SK-N-SH treated with all-trans-retinoic acid at 6 μM for 48 hours (cell line): ENCODE measurements at regions not wholly inside any gene's neighbourhood (a gene's known extent, or its start where the extent isn't known, plus 50 kb on each side); places are given as distances from the start of the nearest gene placed in this dataset.

Experiments used
- ATAC-seq: fragments of 200-7000 bp; cut with Tn5 transposase; 3 replicates; pipeline ENCODE4 v1.9.1; 2020; ENCODE audit warnings: mild to moderate bottlenecking, moderate library complexity
- ARNTL ChIP-seq: fragments of 450-650 bp; formaldehyde crosslinking; IDR thresholded peaks from 2 replicates; pipeline ENCODE4 v1.5.0; 2020; ENCODE audit warnings: low read depth, mild to moderate bottlenecking, moderate library complexity, borderline replicate concordance
- BACH2 ChIP-seq: fragments of 250-450 bp; sonication (Bioruptor Pico); IDR thresholded peaks from 2 replicates; pipeline ENCODE4 v1.9.0; 2021; ENCODE audit warnings: mild to moderate bottlenecking, borderline replicate concordance
- CSDC2 ChIP-seq: fragments of 250-450 bp; sonication (Bioruptor Pico); IDR thresholded peaks from 2 replicates; pipeline ENCODE4 v1.5.0; 2020; ENCODE audit warnings: mild to moderate bottlenecking, moderate library complexity
- ESRRG ChIP-seq: fragments of 250-450 bp; sonication (Bioruptor Pico); IDR thresholded peaks from 2 replicates; pipeline ENCODE4 v1.6.1; 2021; ENCODE audit warnings: mild to moderate bottlenecking
- ISL1 ChIP-seq: fragments of 250-450 bp; sonication (Bioruptor Pico); IDR thresholded peaks from 2 replicates; pipeline ENCODE4 v2.1.2; 2022; ENCODE audit warnings: mild to moderate bottlenecking, moderate library complexity
- OSR1 ChIP-seq: fragments of 250-450 bp; sonication (Bioruptor Pico); IDR thresholded peaks from 2 replicates; pipeline ENCODE4 v1.8.0; 2022; ENCODE audit warnings: moderate library complexity, mild to moderate bottlenecking, inconsistent platforms
- PPARA ChIP-seq: fragments of 250-450 bp; sonication (Bioruptor Pico); IDR thresholded peaks from 2 replicates; pipeline ENCODE4 v1.5.0; 2020; ENCODE audit warnings: mild to moderate bottlenecking, borderline replicate concordance
- RARB ChIP-seq: fragments of 250-450 bp; sonication (Bioruptor Pico); IDR thresholded peaks from 2 replicates; pipeline ENCODE4 v1.8.0; 2021; ENCODE audit warnings: mild to moderate bottlenecking, moderate library complexity
- SNAI2 ChIP-seq: fragments of 250-450 bp; sonication (Bioruptor Pico); IDR thresholded peaks from 2 replicates; pipeline ENCODE4 v1.5.0; 2020; ENCODE audit warnings: mild to moderate bottlenecking, moderate library complexity
- TCF4 ChIP-seq: fragments of 250-450 bp; sonication (Bioruptor Pico); IDR thresholded peaks from 2 replicates; pipeline ENCODE4 v1.8.0; 2021; ENCODE audit warnings: mild to moderate bottlenecking, moderate library complexity, borderline replicate concordance
- TOX ChIP-seq: fragments of 250-450 bp; sonication (Bioruptor Pico); IDR thresholded peaks from 2 replicates; pipeline ENCODE4 v1.8.0; 2021; ENCODE audit warnings: mild to moderate bottlenecking, moderate library complexity, borderline replicate concordance
- ZC3H10 ChIP-seq: fragments of 250-450 bp; sonication (Bioruptor Pico); IDR thresholded peaks from 2 replicates; pipeline ENCODE4 v1.5.1; 2021; ENCODE audit warnings: mild to moderate bottlenecking, moderate library complexity
- ZFP3 ChIP-seq: fragments of 250-450 bp; sonication (Bioruptor Pico); IDR thresholded peaks from 2 replicates; pipeline ENCODE4 v1.5.0; 2020; ENCODE audit warnings: mild to moderate bottlenecking, moderate library complexity
- ZFP30 ChIP-seq: fragments of 450-650 bp; formaldehyde crosslinking; IDR thresholded peaks from 2 replicates; pipeline ENCODE4 v1.5.0; 2022; ENCODE audit warnings: mild to moderate bottlenecking, moderate library complexity
- ZNF565 ChIP-seq: fragments of 450-650 bp; formaldehyde crosslinking; conservative IDR thresholded peaks from 2 replicates; pipeline ENCODE4 v1.5.0; 2020; ENCODE audit warnings: low read depth, mild to moderate bottlenecking, moderate library complexity
- ZNF70 ChIP-seq: fragments of 450-650 bp; formaldehyde crosslinking; IDR thresholded peaks from 2 replicates; pipeline ENCODE4 v1.5.0; 2020; ENCODE audit warnings: mild to moderate bottlenecking, moderate library complexity
- ZNF8 ChIP-seq: fragments of 450-650 bp; formaldehyde crosslinking; IDR thresholded peaks from 2 replicates; pipeline ENCODE4 v1.5.0; 2020; ENCODE audit warnings: mild to moderate bottlenecking, moderate library complexity
- TF ChIP-seq, protein P1 (sequence below): fragments of 250-450 bp; sonication (Bioruptor Pico); IDR thresholded peaks from 2 replicates; pipeline ENCODE4 v1.5.0; 2020; ENCODE audit warnings: mild to moderate bottlenecking, moderate library complexity
- TF ChIP-seq, protein P2 (sequence below): fragments of 250-450 bp; sonication (Bioruptor Pico); IDR thresholded peaks from 2 replicates; pipeline ENCODE4 v1.5.1; 2020; ENCODE audit warnings: low read depth, mild to moderate bottlenecking, moderate library complexity
- TF ChIP-seq, protein P3 (sequence below): fragments of 250-450 bp; sonication (Bioruptor Pico); IDR thresholded peaks from 2 replicates; pipeline ENCODE4 v1.8.0; 2021; ENCODE audit warnings: low read depth, mild to moderate bottlenecking, moderate library complexity, borderline replicate concordance

DNA sequence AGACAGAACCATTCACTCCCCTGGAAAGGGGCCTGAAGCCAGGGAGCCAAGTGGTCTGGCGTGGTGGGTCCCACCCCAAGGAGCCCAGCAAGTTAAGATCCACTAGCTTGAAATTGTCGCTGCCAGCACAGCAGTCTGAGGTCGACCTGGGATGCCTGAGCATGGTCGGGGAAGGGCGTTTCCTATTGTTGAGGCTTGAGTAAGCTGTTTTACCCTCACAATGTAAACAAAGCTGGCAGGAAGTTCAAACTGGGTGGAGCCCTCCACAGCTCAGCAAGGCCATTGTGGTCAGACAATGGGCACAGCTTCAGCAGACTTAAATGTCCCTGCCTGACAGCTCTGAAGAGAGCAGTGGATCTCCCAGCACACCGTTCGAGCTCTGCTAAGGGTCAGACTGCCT lies 195.6 kb upstream of the DACH1 start:
- no peak for ATAC-seq
- no peak for TF ChIP-seq OSR1 (CRISPR knock-in tag)
- TF ChIP-seq, protein P1, sequence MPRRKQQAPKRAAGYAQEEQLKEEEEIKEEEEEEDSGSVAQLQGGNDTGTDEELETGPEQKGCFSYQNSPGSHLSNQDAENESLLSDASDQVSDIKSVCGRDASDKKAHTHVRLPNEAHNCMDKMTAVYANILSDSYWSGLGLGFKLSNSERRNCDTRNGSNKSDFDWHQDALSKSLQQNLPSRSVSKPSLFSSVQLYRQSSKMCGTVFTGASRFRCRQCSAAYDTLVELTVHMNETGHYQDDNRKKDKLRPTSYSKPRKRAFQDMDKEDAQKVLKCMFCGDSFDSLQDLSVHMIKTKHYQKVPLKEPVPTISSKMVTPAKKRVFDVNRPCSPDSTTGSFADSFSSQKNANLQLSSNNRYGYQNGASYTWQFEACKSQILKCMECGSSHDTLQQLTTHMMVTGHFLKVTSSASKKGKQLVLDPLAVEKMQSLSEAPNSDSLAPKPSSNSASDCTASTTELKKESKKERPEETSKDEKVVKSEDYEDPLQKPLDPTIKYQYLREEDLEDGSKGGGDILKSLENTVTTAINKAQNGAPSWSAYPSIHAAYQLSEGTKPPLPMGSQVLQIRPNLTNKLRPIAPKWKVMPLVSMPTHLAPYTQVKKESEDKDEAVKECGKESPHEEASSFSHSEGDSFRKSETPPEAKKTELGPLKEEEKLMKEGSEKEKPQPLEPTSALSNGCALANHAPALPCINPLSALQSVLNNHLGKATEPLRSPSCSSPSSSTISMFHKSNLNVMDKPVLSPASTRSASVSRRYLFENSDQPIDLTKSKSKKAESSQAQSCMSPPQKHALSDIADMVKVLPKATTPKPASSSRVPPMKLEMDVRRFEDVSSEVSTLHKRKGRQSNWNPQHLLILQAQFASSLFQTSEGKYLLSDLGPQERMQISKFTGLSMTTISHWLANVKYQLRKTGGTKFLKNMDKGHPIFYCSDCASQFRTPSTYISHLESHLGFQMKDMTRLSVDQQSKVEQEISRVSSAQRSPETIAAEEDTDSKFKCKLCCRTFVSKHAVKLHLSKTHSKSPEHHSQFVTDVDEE (CRISPR knock-in tag), result no peak
- no peak for TF ChIP-seq PPARA (CRISPR knock-in tag)
- no peak for TF ChIP-seq SNAI2 (CRISPR knock-in tag)
- TF ChIP-seq, protein P2, sequence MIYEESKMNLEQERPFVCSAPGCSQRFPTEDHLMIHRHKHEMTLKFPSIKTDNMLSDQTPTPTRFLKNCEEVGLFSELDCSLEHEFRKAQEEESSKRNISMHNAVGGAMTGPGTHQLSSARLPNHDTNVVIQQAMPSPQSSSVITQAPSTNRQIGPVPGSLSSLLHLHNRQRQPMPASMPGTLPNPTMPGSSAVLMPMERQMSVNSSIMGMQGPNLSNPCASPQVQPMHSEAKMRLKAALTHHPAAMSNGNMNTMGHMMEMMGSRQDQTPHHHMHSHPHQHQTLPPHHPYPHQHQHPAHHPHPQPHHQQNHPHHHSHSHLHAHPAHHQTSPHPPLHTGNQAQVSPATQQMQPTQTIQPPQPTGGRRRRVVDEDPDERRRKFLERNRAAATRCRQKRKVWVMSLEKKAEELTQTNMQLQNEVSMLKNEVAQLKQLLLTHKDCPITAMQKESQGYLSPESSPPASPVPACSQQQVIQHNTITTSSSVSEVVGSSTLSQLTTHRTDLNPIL (CRISPR knock-in tag), result no peak
- no peak for TF ChIP-seq ZFP3 (CRISPR knock-in tag)
- no peak for TF ChIP-seq TCF4 (CRISPR knock-in tag)
- TF ChIP-seq, protein P3, sequence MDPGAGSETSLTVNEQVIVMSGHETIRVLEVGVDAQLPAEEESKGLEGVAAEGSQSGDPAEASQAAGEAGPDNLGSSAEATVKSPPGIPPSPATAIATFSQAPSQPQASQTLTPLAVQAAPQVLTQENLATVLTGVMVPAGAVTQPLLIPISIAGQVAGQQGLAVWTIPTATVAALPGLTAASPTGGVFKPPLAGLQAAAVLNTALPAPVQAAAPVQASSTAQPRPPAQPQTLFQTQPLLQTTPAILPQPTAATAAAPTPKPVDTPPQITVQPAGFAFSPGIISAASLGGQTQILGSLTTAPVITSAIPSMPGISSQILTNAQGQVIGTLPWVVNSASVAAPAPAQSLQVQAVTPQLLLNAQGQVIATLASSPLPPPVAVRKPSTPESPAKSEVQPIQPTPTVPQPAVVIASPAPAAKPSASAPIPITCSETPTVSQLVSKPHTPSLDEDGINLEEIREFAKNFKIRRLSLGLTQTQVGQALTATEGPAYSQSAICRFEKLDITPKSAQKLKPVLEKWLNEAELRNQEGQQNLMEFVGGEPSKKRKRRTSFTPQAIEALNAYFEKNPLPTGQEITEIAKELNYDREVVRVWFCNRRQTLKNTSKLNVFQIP (CRISPR knock-in tag), result no peak
- no peak for TF ChIP-seq ESRRG (CRISPR knock-in tag)
- TF ChIP-seq ZFP30 (CRISPR knock-in tag), result no peak
- TF ChIP-seq CSDC2, result no peak
- TF ChIP-seq ARNTL (CRISPR knock-in tag), result no peak

DNA sequence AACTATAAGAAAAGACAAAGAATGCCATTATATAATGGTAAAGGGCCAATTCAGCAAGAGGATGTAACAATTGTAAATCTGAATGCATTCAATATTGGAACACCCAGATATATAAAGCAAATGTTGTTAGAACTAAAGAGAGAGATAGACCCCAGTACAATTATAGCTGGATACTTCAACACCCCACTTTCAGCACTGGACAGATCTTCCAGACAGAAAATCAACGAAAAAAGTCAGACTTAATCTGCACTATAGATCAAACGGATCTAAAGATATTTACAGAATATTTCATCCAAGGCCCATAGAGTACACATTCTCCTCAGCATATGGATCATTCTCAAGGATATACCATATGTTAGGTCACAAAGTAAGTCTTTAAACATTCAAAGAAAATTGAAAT lies 194.6 kb upstream of the DACH1 start:
- no peak for TF ChIP-seq OSR1 (CRISPR knock-in tag)
- no peak for TF ChIP-seq ZFP3 (CRISPR knock-in tag)
- no peak for TF ChIP-seq RARB
- TF ChIP-seq, protein P2 (CRISPR knock-in tag), result no peak
- no peak for TF ChIP-seq ZNF565
- ATAC-seq, result no peak

DNA sequence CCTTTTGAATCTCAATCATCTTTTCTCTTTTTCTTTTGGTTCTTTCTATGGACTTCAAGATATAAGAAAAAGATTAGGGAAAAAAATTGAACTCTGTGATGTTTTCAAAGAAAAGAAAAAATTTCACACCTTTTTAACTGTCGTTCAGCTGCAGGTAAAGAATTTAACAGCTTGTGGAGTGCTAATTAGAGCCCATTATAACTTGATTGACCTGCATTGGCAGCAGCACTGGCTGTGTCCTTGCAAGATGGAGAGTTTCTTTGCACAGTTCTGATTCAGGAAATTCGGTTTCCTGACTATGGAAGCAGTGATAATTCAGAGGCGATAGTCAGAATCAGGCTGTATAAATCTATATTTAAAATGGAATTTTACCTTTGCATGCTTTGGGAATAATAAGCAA lies 183.2 kb upstream of the DACH1 start:
- TF ChIP-seq TOX (CRISPR knock-in tag) (no peak), BACH2 (no peak), ESRRG (CRISPR knock-in tag) (no peak), ZC3H10 (CRISPR knock-in tag) (no peak), ZFP3 (CRISPR knock-in tag) (no peak), ISL1 (CRISPR knock-in tag) (no peak), ZNF8 (CRISPR knock-in tag) (no peak), CSDC2 (no peak)
- ATAC-seq, result no peak

DNA sequence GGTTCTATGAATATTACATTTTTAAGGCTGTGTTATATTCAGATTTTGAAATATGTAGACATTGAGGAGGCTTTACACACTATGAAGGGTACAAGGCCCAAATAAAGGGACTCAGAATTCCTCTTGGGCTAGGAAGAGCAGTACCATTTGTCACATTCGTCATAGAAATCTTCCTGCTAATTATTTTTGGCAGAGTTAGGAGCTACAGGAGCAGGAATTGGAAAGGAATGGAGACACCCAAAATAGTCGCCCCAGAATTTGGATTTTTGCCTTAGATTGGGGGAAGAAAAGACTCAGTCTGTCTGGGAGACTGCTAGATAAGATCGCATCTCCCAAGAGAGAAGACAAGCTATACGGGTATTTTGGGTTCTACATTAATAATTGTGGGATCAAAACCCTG lies 176.4 kb upstream of the DACH1 start:
- TF ChIP-seq, protein P2 (CRISPR knock-in tag), result no peak
- TF ChIP-seq ZFP3 (CRISPR knock-in tag) (no peak), TCF4 (CRISPR knock-in tag) (no peak), PPARA (CRISPR knock-in tag) (no peak), ZNF70 (CRISPR knock-in tag) (no peak), TOX (CRISPR knock-in tag) (no peak), CSDC2 (no peak), OSR1 (CRISPR knock-in tag) (no peak), ZNF565 (no peak)
- no peak for ATAC-seq
